HG02642 (cell line): ENCODE measurements at regions not wholly inside any gene's neighbourhood (a gene's known extent, or its start where the extent isn't known, plus 50 kb on each side); places are given as distances from the start of the nearest gene placed in this dataset.

Experiments used
- ATAC-seq: cut with Tn5 transposase; IDR thresholded peaks from one replicate; pipeline ENCODE4 v1.9.1; 2021; ENCODE audit warnings: mild to moderate bottlenecking; ENCODE audit not compliant: unreplicated experiment, poor library complexity

- no peak for ATAC-seq
Measured at GRCh38 chr4:156710365-156711192, 261.0 kb downstream of the PDGFC start.

GRCh38 chr4:156705311-156705710, 266.3 kb downstream of the PDGFC start:
- ATAC-seq: no peak

- no peak for ATAC-seq
Measured at GRCh38 chr4:156695163-156695562, 276.4 kb downstream of the PDGFC start.

- no peak for ATAC-seq
Measured at GRCh38 chr4:156694413-156694812, 277.2 kb downstream of the PDGFC start.

- ATAC-seq: no peak
Measured at GRCh38 chr4:156693557-156693956, 278.0 kb downstream of the PDGFC start.

- no peak for ATAC-seq
Measured at GRCh38 chr4:156692016-156692415, 279.6 kb downstream of the PDGFC start.

- ATAC-seq: no peak
Measured at GRCh38 chr4:156690572-156690971, 281.0 kb downstream of the PDGFC start.

GRCh38 chr4:156686120-156686519, 285.5 kb downstream of the PDGFC start:
- no peak for ATAC-seq

GRCh38 chr4:156685308-156685707, 286.3 kb downstream of the PDGFC start:
- ATAC-seq: no peak

GRCh38 chr4:156677656-156678055, 293.9 kb downstream of the PDGFC start:
- ATAC-seq: no peak

- no peak for ATAC-seq
Measured at GRCh38 chr4:156677131-156677531, 294.5 kb downstream of the PDGFC start.

GRCh38 chr4:156676116-156676851, 295.3 kb downstream of the PDGFC start:
- no peak for ATAC-seq

- no peak for ATAC-seq
Measured at GRCh38 chr4:156673483-156673882, 298.1 kb downstream of the PDGFC start.

- no peak for ATAC-seq
Measured at GRCh38 chr4:156672492-156673305, 298.9 kb downstream of the PDGFC start.

- no peak for ATAC-seq
Measured at GRCh38 chr4:156665780-156666366, 305.7 kb downstream of the PDGFC start.

GRCh38 chr4:156663663-156664062, 307.9 kb downstream of the PDGFC start:
- ATAC-seq: no peak

GRCh38 chr4:156662921-156663320, 308.7 kb downstream of the PDGFC start:
- ATAC-seq: no peak

GRCh38 chr4:156661555-156661954, 310.0 kb downstream of the PDGFC start:
- no peak for ATAC-seq

- no peak for ATAC-seq
Measured at GRCh38 chr4:156660465-156660864, 311.1 kb downstream of the PDGFC start.

GRCh38 chr4:156659983-156660382, 311.6 kb downstream of the PDGFC start:
- no peak for ATAC-seq
